GM12878 (cell line): ENCODE measurements at regions not wholly inside any gene's neighbourhood (a gene's known extent, or its start where the extent isn't known, plus 50 kb on each side); places are given as distances from the start of the nearest gene placed in this dataset.

Experiments used
- ATAC-seq: fragments of 200-7000 bp; cut with Tn5 transposase; 3 replicates; pipeline ENCODE4 v1.9.1; 2020; ENCODE audit warnings: mild to moderate bottlenecking, moderate library complexity
- BruUV-seq: library from RNA; stranded (reverse); fragments of 400-500 nt; replicated peaks from 2 replicates; lab custom pipeline; 2021; lab: Mats Ljungman, UMichigan
- CTCF ChIA-PET: fragments of 300-600 bp; sonication (Branson Sonifier 250); formaldehyde crosslinking; extraction: SDS; loops from one replicate; lab custom pipeline; 2021; ENCODE audit warnings: inconsistent platforms; lab: Yijun Ruan, JAX
- POLR2A ChIA-PET: fragments of 350-600 bp; formaldehyde crosslinking; extraction: SDS; loops from one replicate; lab custom pipeline; 2021; ENCODE audit warnings: inconsistent platforms; lab: Charles Lee
- RAD21 ChIA-PET: fragments of 300-600 bp; sonication (Branson Sonifier 250); formaldehyde crosslinking; loops from one replicate; lab custom pipeline; 2023; ENCODE audit warnings: antibody characterized with exemption; ENCODE audit not compliant: unreplicated experiment; lab: Charles Lee
- SMC1A ChIA-PET: fragments of 300-600 bp; sonication (Branson Sonifier 250); formaldehyde crosslinking; loops from one replicate; lab custom pipeline; 2023; ENCODE audit not compliant: unreplicated experiment, uncharacterized antibody; lab: Charles Lee
- DNase-seq: peaks from one replicate; pipeline ENCODE4 v3.0.0-alpha.2; 2011; ENCODE audit warnings: low read depth, low spot score
- FAIRE-seq: peaks from 3 replicates; lab custom pipeline; 2011; peaks lifted over from hg19 to GRCh38; lab: Jason Lieb, UNC
- H2AFZ ChIP-seq: 2 replicates; pipeline ENCODE4 v1.6.0; 2011; ENCODE audit warnings: low read depth, low read length, control low read depth; ENCODE audit not compliant: control insufficient read depth
- H3K27ac ChIP-seq: 2 replicates; pipeline ENCODE4 v1.5.1; 2011; ENCODE audit warnings: control low read depth; ENCODE audit not compliant: control insufficient read depth, insufficient read depth
- H3K27me3 ChIP-seq, 2 experiments: replicated peaks in 1 of 2; 2 replicates each; pipeline versions ENCODE4 v1.6.0 to v1.6.1; 2011; ENCODE audit warnings: low read length in 1 of 2; ENCODE audit not compliant: control insufficient read depth in 2 of 2, insufficient read depth in 2 of 2
- H3K36me3 ChIP-seq, 2 experiments: 2 replicates each; pipeline ENCODE4 v1.5.1; 2011; ENCODE audit warnings: low read length in 1 of 2; ENCODE audit not compliant: control insufficient read depth in 2 of 2, insufficient read depth in 2 of 2
- H3K4me1 ChIP-seq: 2 replicates; pipeline ENCODE4 v1.6.1; 2011; ENCODE audit warnings: mild to moderate bottlenecking, low read length, moderate library complexity, mixed read lengths; ENCODE audit not compliant: control insufficient read depth, insufficient read depth
- H3K4me2 ChIP-seq: 2 replicates; pipeline ENCODE4 v1.6.0; 2011; ENCODE audit warnings: control low read depth; ENCODE audit not compliant: control insufficient read depth, insufficient read depth
- H3K4me3 ChIP-seq: fragments of 200-600 bp; sonication (generic); 2 replicates; pipeline ENCODE4 v1.5.1; 2016
- H3K79me2 ChIP-seq: 2 replicates; pipeline ENCODE4 v1.6.0; 2011; ENCODE audit warnings: low read length; ENCODE audit not compliant: control insufficient read depth, insufficient read depth
- H3K9ac ChIP-seq: 2 replicates; pipeline ENCODE4 v1.8.0; 2011; ENCODE audit warnings: low read length, control low read depth, mixed read lengths; ENCODE audit not compliant: control insufficient read depth, insufficient read depth
- H3K9me3 ChIP-seq: replicated peaks from 3 replicates; pipeline ENCODE4 v1.5.1; 2011; ENCODE audit warnings: mild to moderate bottlenecking, low read length; ENCODE audit not compliant: control insufficient read depth, insufficient read depth
- H4K20me1 ChIP-seq: 2 replicates; pipeline ENCODE4 v1.6.0; 2011; ENCODE audit not compliant: control insufficient read depth, insufficient read depth
- ATF2 ChIP-seq: IDR thresholded peaks from 2 replicates; pipeline ENCODE4 v1.6.1; 2012; ENCODE audit warnings: low read length, inconsistent platforms
- BCL3 ChIP-seq: IDR thresholded peaks from 2 replicates; pipeline ENCODE4 v1.6.1; 2011; ENCODE audit warnings: borderline replicate concordance, low read depth, mild to moderate bottlenecking, moderate library complexity, low read length; ENCODE audit not compliant: insufficient read depth, poor library complexity, severe bottlenecking
- CBX3 ChIP-seq: fragments of 200-600 bp; sonication (generic); IDR thresholded peaks from 2 replicates; pipeline ENCODE4 v1.6.1; 2016; ENCODE audit warnings: low read depth, borderline replicate concordance
- ELK1 ChIP-seq: IDR thresholded peaks from 2 replicates; pipeline ENCODE4 v1.6.1; 2012; ENCODE audit warnings: low read depth, low read length, improper control_type of control experiment
- EZH2 ChIP-seq: IDR thresholded peaks from 2 replicates; pipeline ENCODE4 v1.6.1; 2012; ENCODE audit warnings: low read depth, mild to moderate bottlenecking, control low read depth, inconsistent platforms, low read length, borderline replicate concordance; ENCODE audit not compliant: control insufficient read depth
- HDGF ChIP-seq: fragments of 450-650 bp; IDR thresholded peaks from 2 replicates; pipeline ENCODE4 v1.6.1; 2016; ENCODE audit warnings: antibody characterized with exemption
- KDM1A ChIP-seq: fragments of 200-600 bp; sonication (generic); IDR thresholded peaks from 2 replicates; pipeline ENCODE4 v1.6.1; 2016; ENCODE audit warnings: borderline replicate concordance
- MLLT1 ChIP-seq: fragments of 450-650 bp; IDR thresholded peaks from 2 replicates; pipeline ENCODE4 v1.6.1; 2016; ENCODE audit warnings: mild to moderate bottlenecking
- MYC ChIP-seq: IDR thresholded peaks from 2 replicates; pipeline ENCODE4 v1.6.1; 2011; ENCODE audit warnings: mild to moderate bottlenecking, low read length, moderate library complexity, inconsistent platforms; ENCODE audit not compliant: insufficient read depth, insufficient replicate concordance, insufficient read length, severe bottlenecking
- NFYB ChIP-seq: IDR thresholded peaks from 2 replicates; pipeline ENCODE4 v1.6.1; 2011; ENCODE audit warnings: low read depth, mild to moderate bottlenecking, low read length, improper control_type of control experiment, moderate library complexity; ENCODE audit not compliant: insufficient read depth
- PAX5 ChIP-seq: IDR thresholded peaks from 2 replicates; pipeline ENCODE4 v1.6.1; 2011; ENCODE audit warnings: low read depth, low read length, borderline replicate concordance
- RAD51 ChIP-seq: fragments of 450-650 bp; IDR thresholded peaks from 2 replicates; pipeline ENCODE4 v1.6.1; 2016; ENCODE audit warnings: moderate library complexity, mild to moderate bottlenecking, inconsistent platforms
- RELB ChIP-seq: fragments of 450-650 bp; IDR thresholded peaks from 2 replicates; pipeline ENCODE4 v1.6.1; 2017; ENCODE audit warnings: low read depth, mild to moderate bottlenecking, moderate library complexity
- TAF1 ChIP-seq: IDR thresholded peaks from 2 replicates; pipeline ENCODE4 v1.6.1; 2011; ENCODE audit warnings: mild to moderate bottlenecking, low read depth, low read length, borderline replicate concordance
- WGBS: methylation state at CpG from one replicate; pipeline ENCODE4 v1.1.6; 2016; ENCODE audit warnings: low lambda C conversion rate; ENCODE audit not compliant: insufficient replicate concordance, insufficient coverage; ENCODE audit errors: missing lambda C conversion rate; 5-methylcytosine and 5-hydroxymethylcytosine counted together
- in situ Hi-C: fragments of 300-500 bp; cut with MboI; formaldehyde crosslinking; loops from 9 replicates; pipeline ENCODE4 v1.14.3; 2018; ENCODE audit warnings: mixed read lengths
- intact Hi-C: fragments of 100-400 bp; cut with micrococcal nuclease; formaldehyde crosslinking; loops from one replicate; pipeline ENCODE4 v1.14.2; 2022; ENCODE audit not compliant: unreplicated experiment

GRCh38 chr9:120306088-120306487 is 273.9 kb downstream of the CDK5RAP2 start:
- Histone ChIP-seq H3K36me3 (no peaks in the 10 kb centered on the region), H4K20me1 (no peaks in the 10 kb centered on the region), H3K9ac (no peak overlapping the region), H3K9me3 (no peaks in the 10 kb centered on the region), H3K79me2 (no peaks in the 10 kb centered on the region), H2AFZ (no peak overlapping the region), H3K27ac (no peak overlapping the region), H3K4me3 (no peak overlapping the region), H3K4me1 (no peaks in the 10 kb centered on the region), H3K27me3 (no peaks in the 10 kb centered on the region; a peak in 1 of 4 replicates), H3K4me2 (no peak overlapping the region)
- intact Hi-C loops: no loop called here
- ATAC-seq: no peak
- CTCF ChIA-PET: no interaction called here
- BruUV-seq: no TSS peak
- SMC1A ChIA-PET: no interaction called here
- in situ Hi-C loops: no loop called here
- no peak for DNase-seq
- POLR2A ChIA-PET: no interaction called here
- 2% methylated on average over 3 of the region's 3 CpGs for WGBS
- RAD21 ChIA-PET: no interaction called here
- no peak for FAIRE-seq
- TF ChIP-seq PAX5 (no peak), HDGF (no peak), NFYB (no peak), EZH2 (no peak), ATF2 (no peak), RELB (no peak), BCL3 (no peak), ELK1 (no peak), KDM1A (no peak), RAD51 (no peak), MLLT1 (no peak), CBX3 (no peak), MYC (no peak), TAF1 (no peak)
